Upper lobe of left lung (tissue), 4 donors: ENCODE measurements at regions not wholly inside any gene's neighbourhood (a gene's known extent, or its start where the extent isn't known, plus 50 kb on each side); places are given as distances from the start of the nearest gene placed in this dataset.

ENCODE experiments used
- CTCF ChIP-seq, 6 experiments: fragments of 450-650 bp in 4 of 6; fragments of 200-600 bp in 2 of 6; sonication (generic) in 2 of 6; IDR thresholded peaks; one replicate each; pipeline ENCODE4 v1.5.1; 2016 to 2019; ENCODE audit warnings: antibody characterized with exemption in 6 of 6
- POLR2A ChIP-seq, 4 donors: fragments of 450-650 bp; IDR thresholded peaks; one replicate each; pipeline ENCODE4 v1.5.1; 2016 to 2017; ENCODE audit warnings: antibody characterized with exemption in 4 of 4, mild to moderate bottlenecking in 2 of 4
- POLR2AphosphoS5 ChIP-seq, 2 donors: sonication (generic); formaldehyde crosslinking; IDR thresholded peaks; one replicate each; pipeline ENCODE4 v1.5.1; 2017; ENCODE audit warnings: antibody characterized with exemption in 2 of 2

- no peak for TF ChIP-seq CTCF (IDR thresholded peaks at IDR 0.05)
- no peak for TF ChIP-seq POLR2A (IDR thresholded peaks at IDR 0.05)
- no peak for TF ChIP-seq POLR2AphosphoS5 (IDR thresholded peaks at IDR 0.05)
Measured at GRCh38 chr3:80424951-80425350, 657.2 kb upstream of the ROBO1 start.
